ENCODE measurements at regions not wholly inside any gene's neighbourhood (a gene's known extent, or its start where the extent isn't known, plus 50 kb on each side); places are given as distances from the start of the nearest gene placed in this dataset.
"Not testable (repeated sequence)": the region's sequence is repeated elsewhere in the genome, so short reads cannot be mapped to it uniquely, and the experiment has no call there.

DNA sequence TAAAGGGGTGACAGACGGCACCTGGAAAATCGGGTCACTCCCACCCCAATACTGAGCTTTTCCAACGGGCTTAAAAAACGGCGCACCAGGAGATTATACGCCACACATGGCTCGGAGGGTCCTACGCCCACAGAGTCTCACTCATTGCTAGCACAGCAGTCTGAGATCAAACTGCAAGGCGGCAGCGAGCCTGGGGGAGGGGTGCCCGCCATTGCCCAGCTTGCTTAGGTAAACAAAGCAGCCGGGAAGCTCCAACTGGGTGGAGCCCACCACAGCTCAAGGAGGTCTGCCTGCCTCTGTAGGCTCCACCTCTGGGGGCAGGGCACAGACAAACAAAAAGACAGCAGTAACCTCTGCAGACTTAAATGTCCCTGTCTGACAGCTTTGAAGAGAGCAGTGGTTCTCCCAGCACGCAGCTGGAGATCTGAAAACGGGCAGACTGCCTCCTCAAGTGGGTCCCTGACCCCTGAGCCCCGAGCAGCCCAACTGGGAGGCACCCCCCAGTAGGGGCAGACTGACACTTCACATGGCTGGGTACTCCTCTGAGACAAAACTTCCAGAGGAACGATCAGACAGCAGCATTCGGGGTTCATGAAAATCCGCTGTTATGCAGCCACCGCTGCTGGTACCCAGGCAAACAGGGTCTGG is 162.8 kb upstream of the GJE1 start:
- not testable (repeated sequence) for DNase-seq (ENCODE audit: low read depth)

DNA sequence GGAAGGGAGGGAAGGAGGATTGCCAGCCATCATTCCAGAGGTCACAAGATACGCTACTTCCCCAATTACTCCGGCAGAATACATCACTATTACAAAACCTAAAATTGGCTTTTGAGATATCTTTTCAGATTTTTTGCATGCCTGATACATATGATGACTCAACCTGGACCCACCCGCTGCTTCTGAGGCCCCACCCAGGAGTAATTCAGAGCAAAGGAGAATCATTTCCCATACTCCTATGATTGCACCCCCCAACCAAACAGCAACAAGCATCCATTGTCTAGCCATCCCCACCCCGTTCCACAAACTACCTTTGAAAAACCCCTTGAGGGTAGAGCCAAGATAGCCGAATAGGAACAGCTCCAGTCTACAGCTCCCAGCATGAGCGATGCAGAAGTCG is 163.5 kb upstream of the GJE1 start:
- DNase-seq (ENCODE audit: low read depth): no peak

DNA sequence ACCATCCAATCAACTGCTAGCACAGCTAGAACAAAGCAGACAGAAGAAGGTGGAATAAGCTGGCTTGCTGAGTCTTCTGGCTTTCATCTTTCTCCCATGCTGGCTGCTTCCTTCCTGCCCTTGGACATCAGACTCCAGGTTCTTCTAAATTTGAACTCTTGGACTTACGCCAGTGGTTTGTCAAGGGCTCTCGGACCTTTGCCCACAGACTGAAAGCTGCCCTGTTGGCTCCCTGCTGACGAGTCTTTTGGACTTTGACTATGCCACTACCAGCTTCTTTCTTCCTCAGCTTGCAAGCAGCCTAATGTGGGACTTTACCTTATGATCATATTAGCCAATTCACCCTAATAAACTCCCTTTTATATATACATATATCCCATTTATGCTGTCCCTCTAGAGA is 164.1 kb upstream of the GJE1 start:
- DNase-seq (ENCODE audit: low read depth): no peak

DNA sequence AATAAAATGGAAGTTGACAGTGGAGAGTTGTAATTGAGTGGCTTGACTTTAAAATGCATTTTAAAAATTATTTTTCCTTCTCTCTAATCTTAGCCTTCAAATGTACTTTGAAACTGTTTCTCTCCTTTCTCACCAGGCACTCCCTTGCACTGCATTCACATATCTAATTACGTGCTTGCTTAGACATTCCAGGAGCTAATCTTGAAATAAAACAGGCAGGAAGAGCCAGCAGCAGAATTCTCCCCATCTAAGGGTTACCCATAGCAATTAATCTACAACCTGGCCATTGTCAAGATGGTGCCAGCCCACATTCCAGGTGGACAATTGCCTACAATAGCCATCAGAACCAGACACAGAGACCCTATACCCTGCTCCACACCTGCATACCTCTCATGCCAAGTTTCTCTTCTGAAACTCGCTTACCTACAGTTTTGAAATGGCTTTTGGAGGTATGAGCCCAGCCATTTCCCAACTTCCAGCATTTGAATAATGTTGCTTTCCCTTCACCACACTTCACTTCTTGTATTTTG is 167.6 kb upstream of the GJE1 start:
- DNase-seq (ENCODE audit: low read depth): peak; percentile 75

DNA sequence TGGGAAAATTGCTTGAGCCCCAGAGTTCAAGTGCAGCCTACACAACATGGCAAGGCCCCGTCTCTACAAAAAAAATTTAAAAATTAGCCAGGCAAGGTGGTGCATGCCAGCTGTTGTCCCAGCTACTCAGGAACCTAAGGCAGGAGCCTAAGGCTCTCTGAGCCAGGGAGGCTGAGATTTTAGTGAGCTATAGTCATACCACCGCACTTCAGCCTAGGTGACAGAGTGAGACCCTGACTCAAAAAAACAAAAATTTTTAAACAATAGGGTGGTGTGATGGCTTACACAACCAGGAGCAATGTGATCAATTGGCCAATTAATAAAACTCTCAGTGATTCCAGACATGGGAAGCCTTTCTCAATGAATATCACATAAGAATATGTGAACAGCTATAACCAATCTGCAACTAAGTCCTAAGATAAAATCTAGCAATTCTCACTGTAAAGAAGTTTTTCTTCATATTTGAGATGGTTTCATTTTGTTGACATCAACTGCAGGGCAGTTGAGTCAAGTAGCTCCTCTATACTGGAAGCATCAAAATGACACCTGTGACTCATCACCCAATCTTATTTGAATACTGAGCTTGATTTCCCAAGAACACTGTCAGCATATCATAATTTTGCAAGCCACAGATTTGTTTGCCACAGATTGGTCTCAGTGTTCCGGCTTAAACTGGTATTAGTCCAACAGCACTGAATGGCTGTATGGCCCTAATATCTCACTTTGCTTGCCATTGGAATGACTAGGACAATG is 169.0 kb upstream of the GJE1 start:
- peak; percentile 90 for DNase-seq (ENCODE audit: low read depth)

DNA sequence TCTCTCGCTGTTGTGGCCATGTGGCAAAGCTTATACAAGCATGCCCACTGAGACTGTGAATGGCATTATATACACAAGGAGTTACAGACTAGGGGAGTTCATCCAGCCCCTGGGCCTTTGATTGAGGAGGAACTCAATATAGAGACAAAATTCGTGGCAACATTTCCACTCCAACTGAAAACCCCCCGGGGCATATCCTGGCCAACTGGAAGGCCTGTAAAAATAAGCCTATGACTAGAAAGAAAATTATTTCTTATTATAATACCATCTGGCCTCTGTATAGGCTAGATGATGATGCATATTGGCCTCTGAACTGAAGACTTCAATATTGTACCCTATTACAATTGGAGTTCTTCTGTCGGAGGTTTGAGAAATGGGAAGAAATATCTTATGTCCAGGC is 175.5 kb upstream of the GJE1 start:
- no peak for DNase-seq (ENCODE audit: low read depth)

DNA sequence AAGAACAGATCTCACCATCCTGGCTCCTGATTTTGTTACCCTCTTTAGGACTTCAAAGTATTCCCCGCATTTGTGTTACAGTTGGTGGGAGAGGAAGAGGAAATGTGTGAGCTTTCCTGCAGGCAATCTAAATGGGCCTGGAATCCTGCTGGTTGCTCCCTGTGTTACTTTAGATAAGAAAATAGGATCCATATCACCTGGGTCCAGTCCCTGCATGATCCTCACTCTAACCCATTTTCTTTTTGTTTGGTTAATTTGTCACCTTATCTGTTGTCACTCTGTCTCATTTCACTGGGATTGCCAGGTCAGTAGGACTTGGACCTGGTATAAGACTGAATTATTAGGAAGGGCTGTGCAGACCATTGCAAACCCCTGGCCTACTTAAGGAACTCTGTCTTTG is 175.9 kb upstream of the GJE1 start:
- no peak for DNase-seq (ENCODE audit: low read depth)

DNA sequence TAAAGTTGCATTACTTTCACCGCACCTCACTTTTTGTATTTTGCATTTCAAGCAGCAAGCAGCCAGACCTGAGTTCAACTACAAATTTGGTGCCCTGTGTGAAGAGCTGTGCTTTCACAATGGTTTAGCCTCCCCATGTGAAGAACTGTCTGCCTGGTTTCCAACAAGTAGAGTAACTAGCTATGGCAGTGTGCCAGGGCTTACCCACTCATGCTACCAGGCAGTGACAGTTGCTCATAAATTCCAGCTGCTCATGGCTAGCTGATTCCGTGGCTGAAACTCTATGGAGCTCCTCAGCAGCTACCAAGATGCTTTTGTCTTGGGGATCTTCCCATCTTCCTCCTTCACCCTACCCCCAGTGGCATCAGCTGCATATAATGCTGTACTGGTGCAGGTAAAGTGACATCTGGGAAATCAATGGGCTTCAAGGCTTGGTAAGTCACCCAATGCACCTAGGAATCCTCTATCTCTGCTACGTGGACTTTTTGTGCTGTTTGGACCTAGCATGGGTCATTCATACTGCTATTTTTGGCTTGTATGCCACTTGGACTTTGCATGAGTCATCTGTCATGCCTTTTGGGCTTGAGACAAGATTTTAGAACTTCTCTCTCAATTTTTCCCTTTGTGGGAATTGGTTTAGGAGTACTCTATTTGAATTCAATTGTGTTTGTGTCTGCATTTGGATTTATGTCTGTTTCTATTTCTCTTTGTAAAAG is 176.5 kb upstream of the GJE1 start:
- peak; percentile 79 for DNase-seq (ENCODE audit: low read depth)

DNA sequence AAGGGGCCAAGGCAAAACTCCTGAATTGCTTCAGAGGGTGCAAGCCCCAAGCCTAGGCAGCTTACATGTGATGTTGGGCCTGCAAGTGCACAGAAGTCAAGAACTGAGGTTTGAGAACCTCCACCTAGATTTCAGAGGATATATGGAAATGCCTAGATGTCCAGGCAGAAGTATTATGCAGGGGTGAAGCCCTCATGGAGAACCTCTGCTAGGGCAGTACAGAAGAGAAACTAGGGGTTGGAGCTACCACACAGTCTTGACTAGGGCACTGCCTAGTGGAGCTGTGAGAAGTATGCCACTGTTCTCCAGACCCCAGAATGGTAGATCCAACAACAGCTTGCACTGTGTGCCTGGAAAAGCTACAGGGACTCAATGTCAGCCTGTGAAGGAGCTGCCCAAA is 179.7 kb upstream of the GJE1 start:
- DNase-seq (ENCODE audit: low read depth): no peak

DNA sequence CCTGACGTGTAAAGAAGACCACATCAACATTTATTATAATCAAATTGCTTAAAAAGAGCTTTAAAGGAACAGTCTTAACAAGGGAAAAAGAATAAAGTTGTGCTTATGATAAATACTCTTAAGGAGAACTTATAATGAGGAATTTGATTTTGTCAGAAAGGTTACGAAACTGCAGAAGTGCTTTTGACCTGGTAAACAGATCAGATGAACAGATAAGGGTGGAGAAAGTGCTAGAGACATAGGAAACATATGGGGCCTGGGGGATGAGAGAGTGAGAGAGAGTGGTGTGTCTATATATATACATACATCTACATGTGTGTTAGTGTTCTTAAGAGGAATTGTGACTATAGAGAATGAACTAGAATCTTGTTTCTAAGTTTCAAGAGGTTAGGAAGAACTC is 186.2 kb upstream of the GJE1 start:
- DNase-seq (ENCODE audit: low read depth): peak; percentile 45

DNA sequence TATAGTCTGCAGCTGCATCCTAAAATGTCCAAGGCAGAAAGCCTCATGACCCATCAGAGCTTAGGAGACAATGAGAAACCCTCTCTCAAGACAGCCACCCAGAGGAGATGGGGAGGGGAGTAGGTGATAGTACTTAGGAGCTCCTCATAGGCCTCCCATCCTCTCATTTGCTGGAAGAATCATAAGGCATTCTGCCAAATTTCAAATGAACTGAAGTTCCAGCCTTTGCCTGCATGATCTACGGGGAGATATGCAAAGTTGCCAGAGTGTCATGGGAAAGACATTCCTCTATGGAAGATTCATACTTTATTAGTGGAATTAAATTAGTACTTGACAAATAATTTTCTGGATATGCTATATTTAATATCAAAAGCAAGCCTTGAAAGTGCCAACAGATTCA is 194.1 kb upstream of the GJE1 start:
- DNase-seq (ENCODE audit: low read depth): no peak

DNA sequence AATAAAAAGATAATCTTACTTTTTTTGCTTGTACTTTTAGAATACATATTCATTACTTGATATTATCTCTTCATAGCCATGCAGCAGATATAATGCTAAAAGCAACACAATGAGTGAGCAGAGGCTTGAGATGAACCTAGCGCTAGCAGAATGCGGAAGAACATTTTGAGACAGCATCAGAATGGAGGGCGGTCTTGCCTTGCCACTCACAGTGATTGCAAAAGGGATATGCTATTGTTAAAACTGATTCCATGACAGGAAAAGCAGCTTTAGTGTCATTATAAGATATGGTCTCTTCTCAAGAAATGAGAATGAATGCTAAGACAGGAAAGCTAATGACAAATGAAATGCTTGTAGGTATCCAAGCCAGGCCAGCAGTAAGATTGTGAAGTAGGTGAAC is 200.0 kb upstream of the GJE1 start:
- DNase-seq (ENCODE audit: low read depth): no peak

DNA sequence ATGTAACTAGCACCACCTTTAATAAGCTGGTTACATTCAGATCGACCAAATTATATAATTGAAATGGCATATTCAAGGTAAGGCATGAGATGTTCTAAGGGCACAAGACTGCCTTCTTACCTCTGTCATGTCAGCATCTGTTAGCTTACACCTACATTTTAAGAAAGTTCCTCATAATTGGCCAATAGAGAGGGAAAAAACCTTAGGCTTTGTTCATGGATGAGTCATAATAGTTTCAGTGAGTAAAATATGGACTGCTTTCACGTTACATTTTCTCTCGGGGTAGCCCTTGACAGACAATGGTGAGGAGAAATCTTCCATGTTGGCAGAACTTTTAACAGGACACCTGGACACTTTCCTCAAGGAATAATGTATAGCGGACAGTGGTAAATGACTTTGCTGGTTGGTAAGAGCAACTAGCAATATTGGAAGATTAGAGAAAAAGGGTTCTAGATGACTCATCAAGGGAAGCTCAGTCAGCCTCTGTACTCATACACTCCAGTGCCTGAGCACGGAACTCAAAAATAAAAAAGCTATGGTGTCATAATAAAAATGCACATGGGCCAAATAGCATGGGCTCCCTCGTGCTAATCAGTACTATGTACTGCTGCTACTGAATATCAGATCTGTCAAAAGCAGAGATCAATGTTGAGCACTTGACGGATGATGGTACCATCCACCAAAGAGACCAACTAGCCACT is 206.4 kb upstream of the GJE1 start:
- DNase-seq (ENCODE audit: low read depth): not testable (repeated sequence)

DNA sequence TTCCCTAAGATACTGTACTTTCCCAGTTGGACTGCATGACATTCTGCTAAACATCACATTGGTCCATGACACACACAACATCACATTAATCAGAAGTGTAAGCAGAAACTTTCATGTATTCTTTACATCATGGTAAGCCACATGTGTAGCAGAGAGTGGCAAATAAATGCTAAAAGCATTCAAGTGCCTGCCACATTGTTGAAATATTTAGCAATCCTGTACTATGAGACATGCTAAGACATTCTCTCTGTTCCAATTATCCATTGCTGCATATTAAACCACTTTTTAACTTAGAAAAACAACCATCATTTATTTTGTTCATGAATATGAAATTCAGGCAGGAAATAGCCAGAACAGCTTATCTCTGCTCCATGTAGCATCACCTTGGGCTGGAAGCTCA is 207.7 kb upstream of the GJE1 start:
- DNase-seq (ENCODE audit: low read depth): peak; percentile 26

DNA sequence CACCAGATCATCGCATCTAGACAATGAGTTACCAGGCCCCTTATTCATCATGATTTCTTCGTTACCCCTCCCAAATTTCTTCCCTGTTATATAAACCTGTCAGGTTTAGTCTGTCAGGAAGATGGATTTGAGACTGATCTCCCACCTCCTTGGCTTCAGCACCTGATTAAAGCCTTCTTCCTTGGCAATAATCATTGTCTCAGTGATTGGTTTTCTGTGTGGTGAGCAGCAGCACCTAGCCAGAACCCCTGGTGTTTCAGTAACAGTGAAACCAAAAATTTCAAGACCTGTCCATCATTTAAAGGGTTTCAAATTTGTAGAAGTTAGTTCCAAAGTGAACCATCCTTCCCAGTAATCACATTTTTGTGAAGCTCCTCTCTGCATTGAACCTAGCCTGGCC is 209.8 kb upstream of the GJE1 start:
- no peak for DNase-seq (ENCODE audit: low read depth)

DNA sequence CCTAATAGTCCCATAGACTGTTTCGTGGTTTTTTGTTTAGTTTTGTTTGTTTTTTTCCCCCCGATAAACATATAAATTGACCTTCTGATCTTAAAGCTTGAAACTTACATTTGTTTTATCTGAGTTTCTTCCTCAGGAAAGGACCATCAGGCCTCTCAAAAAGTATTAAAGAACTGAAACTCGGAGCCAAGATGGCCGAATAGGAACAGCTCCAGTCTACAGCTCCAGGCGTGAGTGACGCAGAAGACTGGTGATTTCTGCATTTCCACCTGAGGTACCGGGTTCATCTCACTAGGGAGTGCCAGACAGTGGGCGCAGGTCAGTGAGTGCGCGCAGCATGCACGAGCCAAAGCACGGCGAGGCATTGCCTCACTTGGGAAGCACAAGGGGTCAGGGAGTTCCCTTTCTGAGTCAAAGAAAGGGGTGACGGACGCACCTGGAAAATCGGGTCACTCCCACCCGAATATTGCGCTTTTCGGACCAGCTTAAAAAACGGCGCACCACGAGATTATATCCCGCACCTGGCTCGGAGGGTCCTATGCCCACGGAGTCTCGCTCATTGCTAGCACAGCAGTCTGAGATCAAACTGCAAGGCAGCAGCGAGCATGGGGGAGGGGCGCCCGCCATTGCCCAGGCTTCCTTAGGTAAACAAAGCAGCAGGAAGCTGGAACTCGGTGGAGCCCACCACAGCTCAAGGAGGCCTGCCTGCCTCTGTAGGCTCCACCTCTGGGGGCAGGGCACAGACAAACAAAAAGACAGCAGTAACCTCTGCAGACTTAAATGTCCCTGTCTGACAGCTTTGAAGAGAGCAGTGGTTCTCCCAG is 215.8 kb upstream of the GJE1 start:
- DNase-seq (ENCODE audit: low read depth): not testable (repeated sequence)

DNA sequence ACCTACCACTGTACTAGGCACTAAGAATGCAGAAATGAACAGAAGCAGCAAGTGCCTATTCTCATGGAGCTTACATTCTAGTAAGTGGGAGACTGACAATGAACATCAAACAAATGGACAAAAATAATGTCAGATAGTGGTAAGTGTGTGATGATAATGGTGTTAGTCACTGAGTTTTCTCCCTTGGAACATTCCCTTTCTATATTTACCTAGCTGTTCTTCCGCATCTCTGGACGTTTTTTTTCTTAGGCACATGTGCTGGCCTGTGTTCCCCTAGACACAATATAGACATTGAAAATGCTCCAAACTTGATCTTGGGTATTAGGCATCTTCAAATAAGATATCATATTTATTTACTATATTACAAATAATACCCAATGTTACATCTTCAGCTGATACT is 218.1 kb upstream of the GJE1 start:
- no peak for DNase-seq (ENCODE audit: low read depth)

DNA sequence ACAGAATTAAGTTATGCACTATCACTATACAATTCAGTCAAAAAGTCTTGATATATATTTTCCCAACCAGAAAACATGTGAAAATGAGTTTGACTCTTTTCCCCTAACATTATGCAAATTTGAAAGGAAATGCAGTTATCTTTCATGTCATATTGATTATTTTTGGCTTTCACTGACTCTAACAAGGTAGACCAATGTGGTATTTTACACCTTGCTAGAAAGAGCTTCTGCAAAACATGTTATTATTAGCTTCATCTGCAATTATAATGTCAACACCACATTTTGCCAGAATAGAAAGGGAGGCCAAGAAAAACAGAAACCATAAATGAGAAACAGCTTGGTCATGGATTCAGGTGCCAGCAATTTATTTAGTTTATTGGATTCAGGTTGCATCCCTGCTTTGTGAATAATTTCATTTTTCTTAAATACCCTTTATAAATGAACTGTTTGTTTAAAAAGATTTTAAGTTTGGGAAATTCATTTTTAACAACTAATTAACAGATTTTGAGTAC is 226.1 kb upstream of the GJE1 start:
- DNase-seq (ENCODE audit: low read depth): no peak

DNA sequence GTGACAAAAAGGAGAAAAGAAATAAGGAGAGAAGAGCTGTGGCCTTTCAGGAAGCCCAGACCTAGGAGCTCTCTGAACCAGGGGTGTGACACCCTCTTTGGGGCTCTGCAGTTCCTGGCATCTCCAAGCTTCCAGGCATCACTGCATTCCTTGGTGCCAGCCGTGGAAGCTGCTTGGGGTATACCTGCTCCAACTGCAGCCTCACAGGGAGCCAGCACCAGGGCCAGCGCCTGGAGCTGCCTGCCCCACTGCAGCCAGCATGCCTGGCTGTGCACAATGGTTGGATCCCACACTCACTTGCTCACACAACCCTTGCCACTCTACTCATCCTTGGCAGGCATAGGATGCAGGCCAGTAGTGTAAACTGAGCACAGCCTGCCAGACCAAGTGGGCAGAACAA is 242.1 kb upstream of the GJE1 start:
- no peak for DNase-seq (ENCODE audit: low read depth)

DNA sequence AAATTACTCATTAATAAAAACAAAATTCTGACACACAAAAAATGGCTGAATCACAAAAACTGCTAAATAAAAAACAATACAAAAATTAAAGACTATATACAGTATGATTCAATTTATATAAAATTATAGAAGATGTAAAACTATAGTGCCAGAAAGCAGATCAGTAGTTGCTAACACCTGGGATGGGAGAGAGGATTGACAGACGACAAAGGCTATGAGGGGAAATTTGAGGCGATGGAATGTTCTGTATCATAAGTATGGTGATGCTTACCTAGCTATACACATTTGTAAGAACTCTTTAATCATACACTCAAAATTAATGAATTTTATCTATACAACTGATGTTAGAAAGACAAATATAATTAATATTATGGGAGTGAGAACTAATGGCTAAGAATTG is 247.9 kb upstream of the GJE1 start:
- DNase-seq (ENCODE audit: low read depth): no peak

DNA sequence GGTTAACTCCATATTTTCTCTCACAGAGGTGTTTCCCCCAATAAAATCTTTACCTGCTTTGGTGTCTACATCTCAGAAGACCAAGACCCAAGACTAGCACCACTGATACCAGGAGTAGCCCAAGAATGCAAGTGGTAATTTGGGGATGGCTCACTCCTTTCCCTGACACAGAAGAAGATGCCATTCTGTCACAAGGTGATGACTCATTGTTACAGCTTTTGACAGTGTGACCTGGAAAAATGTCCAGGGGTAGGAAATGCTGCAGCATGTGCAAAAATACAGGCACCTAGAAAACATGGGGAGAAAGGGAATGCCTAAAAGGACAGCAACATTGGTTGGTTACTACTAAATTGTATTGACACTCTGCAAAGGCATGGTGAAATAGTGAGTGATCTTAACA is 254.0 kb upstream of the GJE1 start:
- DNase-seq (ENCODE audit: low read depth): no peak
